ENCODE measurements at regions not wholly inside any gene's neighbourhood (a gene's known extent, or its start where the extent isn't known, plus 50 kb on each side); places are given as distances from the start of the nearest gene placed in this dataset.
"Not testable (repeated sequence)": the region's sequence is repeated elsewhere in the genome, so short reads cannot be mapped to it uniquely, and the experiment has no call there.

GRCh38 chr21:15119486-15119885 lies 54.7 kb upstream of the NRIP1 start:
- DNase-seq = no peak

- DNase-seq = no peak
Observed at GRCh38 chr21:15121097-15121654, 56.4 kb upstream of the NRIP1 start.

GRCh38 chr21:15121655-15122120 lies 56.9 kb upstream of the NRIP1 start:
- DNase-seq = no peak

GRCh38 chr21:15122241-15122640 lies 57.4 kb upstream of the NRIP1 start:
- no peak for DNase-seq

- no peak for DNase-seq
Observed at GRCh38 chr21:15124731-15125130, 59.9 kb upstream of the NRIP1 start.

- DNase-seq = no peak
Observed at GRCh38 chr21:15126948-15127347, 62.1 kb upstream of the NRIP1 start.

GRCh38 chr21:15127437-15127836 lies 62.6 kb upstream of the NRIP1 start:
- no peak for DNase-seq

GRCh38 chr21:15128267-15128666 lies 63.5 kb upstream of the NRIP1 start:
- DNase-seq = no peak

- DNase-seq = not testable (repeated sequence)
Observed at GRCh38 chr21:15128714-15129113, 63.9 kb upstream of the NRIP1 start.

- DNase-seq = no peak
Observed at GRCh38 chr21:15130326-15130725, 65.5 kb upstream of the NRIP1 start.

- DNase-seq = no peak
Observed at GRCh38 chr21:15130751-15131150, 66.0 kb upstream of the NRIP1 start.

GRCh38 chr21:15132781-15133180 lies 68.0 kb upstream of the NRIP1 start:
- no peak for DNase-seq

- no peak for DNase-seq
Observed at GRCh38 chr21:15134701-15135470, 70.1 kb upstream of the NRIP1 start.

- no peak for DNase-seq
Observed at GRCh38 chr21:15135867-15136629, 71.2 kb upstream of the NRIP1 start.

- no peak for DNase-seq
Observed at GRCh38 chr21:15138490-15138889, 73.7 kb upstream of the NRIP1 start.

GRCh38 chr21:15139898-15140297 lies 75.1 kb upstream of the NRIP1 start:
- DNase-seq = no peak

- DNase-seq = no peak
Observed at GRCh38 chr21:15140321-15141019, 75.7 kb upstream of the NRIP1 start.

GRCh38 chr21:15141261-15141970 lies 76.6 kb upstream of the NRIP1 start:
- DNase-seq = no peak

GRCh38 chr21:15144026-15144425 lies 79.2 kb upstream of the NRIP1 start:
- no peak for DNase-seq

- DNase-seq = no peak
Observed at GRCh38 chr21:15148437-15148836, 83.6 kb upstream of the NRIP1 start.

GRCh38 chr21:15149600-15150224 lies 84.9 kb upstream of the NRIP1 start:
- DNase-seq = no peak

Data from HCEC 1CT (cell line).